HG03520 (cell line): ENCODE measurements at regions not wholly inside any gene's neighbourhood (a gene's known extent, or its start where the extent isn't known, plus 50 kb on each side); places are given as distances from the start of the nearest gene placed in this dataset.
A peak's percentile ranks its signal among the peaks of the same experiment; 100 is the strongest.

Experiments
- ATAC-seq: cut with Tn5 transposase; IDR thresholded peaks from one replicate; pipeline ENCODE4 v1.9.1; 2021; ENCODE audit warnings: mild to moderate bottlenecking, moderate library complexity; ENCODE audit not compliant: unreplicated experiment

GRCh38 chr6:126419901-126420300 is 80.0 kb downstream of the CENPW start:
- ATAC-seq = no peak

- no peak for ATAC-seq
Measured at GRCh38 chr6:126422912-126423311, 83.0 kb downstream of the CENPW start.

- no peak for ATAC-seq
Measured at GRCh38 chr6:126427713-126428112, 87.8 kb downstream of the CENPW start.

GRCh38 chr6:126429866-126430265 is 90.0 kb downstream of the CENPW start:
- ATAC-seq = no peak

- ATAC-seq = no peak
Measured at GRCh38 chr6:126432564-126432963, 92.6 kb downstream of the CENPW start.

- no peak for ATAC-seq
Measured at GRCh38 chr6:126433927-126434326, 94.0 kb downstream of the CENPW start.

- ATAC-seq = no peak
Measured at GRCh38 chr6:126437205-126437604, 97.3 kb downstream of the CENPW start.

- ATAC-seq = no peak
Measured at GRCh38 chr6:126439040-126439439, 99.1 kb downstream of the CENPW start.

- no peak for ATAC-seq
Measured at GRCh38 chr6:126440923-126441322, 101.0 kb downstream of the CENPW start.

- ATAC-seq = no peak
Measured at GRCh38 chr6:126444659-126445273, 104.9 kb downstream of the CENPW start.

GRCh38 chr6:126446248-126446647 is 106.3 kb downstream of the CENPW start:
- no peak for ATAC-seq

- ATAC-seq = no peak
Measured at GRCh38 chr6:126447367-126447766, 107.5 kb downstream of the CENPW start.

GRCh38 chr6:126461045-126461444 is 121.1 kb downstream of the CENPW start:
- no peak for ATAC-seq

GRCh38 chr6:126464245-126464644 is 124.3 kb downstream of the CENPW start:
- no peak for ATAC-seq

GRCh38 chr6:126475449-126475848 is 135.5 kb downstream of the CENPW start:
- ATAC-seq = no peak

- ATAC-seq = peak; percentile 73
Measured at GRCh38 chr6:126477678-126478077, 137.8 kb downstream of the CENPW start.

- no peak for ATAC-seq
Measured at GRCh38 chr6:126480268-126480667, 140.4 kb downstream of the CENPW start.

- ATAC-seq = no peak
Measured at GRCh38 chr6:126481319-126481718, 141.4 kb downstream of the CENPW start.

- no peak for ATAC-seq
Measured at GRCh38 chr6:126504792-126505191, 164.9 kb downstream of the CENPW start.

GRCh38 chr6:126513198-126513597 is 173.3 kb downstream of the CENPW start:
- ATAC-seq = no peak

GRCh38 chr6:126516411-126516810 is 176.5 kb downstream of the CENPW start:
- ATAC-seq = no peak

- ATAC-seq = no peak
Measured at GRCh38 chr6:126524811-126525326, 185.0 kb downstream of the CENPW start.

GRCh38 chr6:126526547-126526946 is 186.6 kb downstream of the CENPW start:
- no peak for ATAC-seq
